22Rv1 (cell line): ENCODE measurements at regions not wholly inside any gene's neighbourhood (a gene's known extent, or its start where the extent isn't known, plus 50 kb on each side); places are given as distances from the start of the nearest gene placed in this dataset.

Source experiments
- H3K27ac ChIP-seq: fragments of 450-650 bp; 2 replicates; pipeline ENCODE4 v1.5.1; 2017
- CTCF ChIP-seq: fragments of 450-650 bp; IDR thresholded peaks from 2 replicates; pipeline ENCODE4 v1.5.1; 2017; ENCODE audit warnings: mild to moderate bottlenecking
- ZFX ChIP-seq: fragments of 450-650 bp; IDR thresholded peaks from 2 replicates; pipeline ENCODE4 v1.6.1; 2017; ENCODE audit warnings: antibody characterized with exemption, borderline replicate concordance

GRCh38 chr10:47206449-47207280, 93.3 kb upstream of the GDF10 start:
- H3K27ac ChIP-seq = no peak overlapping the region
- no peak for TF ChIP-seq CTCF
- no peak for TF ChIP-seq ZFX

GRCh38 chr10:47207281-47207615, 92.7 kb upstream of the GDF10 start:
- H3K27ac ChIP-seq = no peak overlapping the region
- no peak for TF ChIP-seq CTCF
- TF ChIP-seq ZFX = no peak

GRCh38 chr10:47207894-47208469, 92.0 kb upstream of the GDF10 start:
- H3K27ac ChIP-seq = no peak overlapping the region

DNA sequence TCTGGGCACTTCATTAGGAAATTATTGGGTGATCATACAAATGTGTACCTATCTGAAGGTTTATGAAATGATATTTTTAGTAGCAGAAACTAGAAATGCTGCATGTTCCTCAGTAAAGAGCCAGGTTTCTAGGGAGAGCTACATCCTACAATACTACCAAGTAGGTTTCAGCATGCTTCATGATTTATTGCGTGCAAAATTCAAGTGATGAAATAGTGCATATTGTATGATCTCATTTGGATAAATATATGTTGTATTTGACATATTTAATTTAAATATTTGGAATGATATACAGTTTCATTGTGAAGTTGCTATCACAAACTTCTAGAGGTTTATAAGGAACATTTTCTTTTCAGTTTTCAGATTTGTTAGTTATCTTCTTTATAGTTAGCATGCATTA, 90.5 kb upstream of the GDF10 start:
- TF ChIP-seq CTCF (no peak), ZFX (no peak)
- H3K27ac ChIP-seq = no peak overlapping the region

More at GRCh38 chr10:47207894-47208469, 92.0 kb upstream of the GDF10 start:
- no peak for TF ChIP-seq CTCF
- TF ChIP-seq ZFX = no peak

GRCh38 chr10:47214520-47214919, 85.5 kb upstream of the GDF10 start:
- no peak overlapping the region for H3K27ac ChIP-seq
- TF ChIP-seq CTCF (no peak), ZFX (no peak)

DNA sequence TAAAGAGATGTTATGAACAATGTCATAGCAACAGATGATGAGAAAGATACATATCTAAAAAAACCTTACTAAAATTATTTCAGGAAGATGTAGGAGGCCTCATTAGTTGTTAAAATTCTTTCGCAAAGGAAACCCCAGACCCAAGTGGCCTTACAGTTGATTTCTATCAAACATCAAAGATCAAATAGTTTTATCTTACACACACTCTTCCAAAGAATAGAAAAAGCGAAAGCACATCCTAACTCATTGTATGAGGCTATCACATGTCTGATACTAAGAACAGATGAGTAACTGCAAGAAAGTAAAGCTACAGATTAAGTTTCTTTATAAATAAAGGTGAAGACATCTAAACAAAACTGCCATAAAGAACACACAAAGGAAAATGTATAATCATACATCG, 82.9 kb upstream of the GDF10 start:
- TF ChIP-seq CTCF (no peak), ZFX (no peak)

GRCh38 chr10:47218803-47219202, 81.2 kb upstream of the GDF10 start:
- TF ChIP-seq CTCF (no peak), ZFX (no peak)
- no peak overlapping the region for H3K27ac ChIP-seq

More for the DNA sequence above, 82.9 kb upstream of the GDF10 start:
- H3K27ac ChIP-seq = no peak overlapping the region
